NCI-H446 treated with DMSO at 0.1 percent for 48 hours (cell line): ENCODE measurements at regions not wholly inside any gene's neighbourhood (a gene's known extent, or its start where the extent isn't known, plus 50 kb on each side); places are given as distances from the start of the nearest gene placed in this dataset.
A peak's percentile ranks its signal among the peaks of the same experiment; 100 is the strongest.
"Not testable (repeated sequence)": the region's sequence is repeated elsewhere in the genome, so short reads cannot be mapped to it uniquely, and the experiment has no call there.

Source experiments
- DNase-seq: peaks from one replicate; lab custom pipeline; 2025; lab: John Stamatoyannopoulos, UW

GRCh38 chr12:46983959-46984841, 95.2 kb upstream of the PCED1B start:
- peak; percentile 11 for DNase-seq

- DNase-seq, result no peak
Observed at GRCh38 chr12:46985816-46986215, 93.6 kb upstream of the PCED1B start.

- not testable (repeated sequence) for DNase-seq
Observed at GRCh38 chr12:46988122-46988521, 91.3 kb upstream of the PCED1B start.

GRCh38 chr12:46990211-46990610, 89.2 kb upstream of the PCED1B start:
- no peak for DNase-seq

GRCh38 chr12:46992051-46992450, 87.4 kb upstream of the PCED1B start:
- not testable (repeated sequence) for DNase-seq

- no peak for DNase-seq
Observed at GRCh38 chr12:46998811-46999368, 80.5 kb upstream of the PCED1B start.

- no peak for DNase-seq
Observed at GRCh38 chr12:47004634-47005033, 74.8 kb upstream of the PCED1B start.

GRCh38 chr12:47007048-47007447, 72.4 kb upstream of the PCED1B start:
- DNase-seq, result no peak

- no peak for DNase-seq
Observed at GRCh38 chr12:47012552-47012951, 66.9 kb upstream of the PCED1B start.

- no peak for DNase-seq
Observed at GRCh38 chr12:47014474-47014873, 64.9 kb upstream of the PCED1B start.

- no peak for DNase-seq
Observed at GRCh38 chr12:47015381-47015780, 64.0 kb upstream of the PCED1B start.

GRCh38 chr12:47017041-47017713, 62.2 kb upstream of the PCED1B start:
- no peak for DNase-seq

GRCh38 chr12:47017901-47018475, 61.4 kb upstream of the PCED1B start:
- no peak for DNase-seq

GRCh38 chr12:47020211-47020821, 59.1 kb upstream of the PCED1B start:
- no peak for DNase-seq

- DNase-seq, result no peak
Observed at GRCh38 chr12:47021298-47021697, 58.1 kb upstream of the PCED1B start.

GRCh38 chr12:47022296-47022695, 57.1 kb upstream of the PCED1B start:
- DNase-seq, result no peak

GRCh38 chr12:47023311-47023710, 56.1 kb upstream of the PCED1B start:
- no peak for DNase-seq

- DNase-seq, result no peak
Observed at GRCh38 chr12:47023953-47024352, 55.5 kb upstream of the PCED1B start.

- DNase-seq, result no peak
Observed at GRCh38 chr12:47024463-47024862, 55.0 kb upstream of the PCED1B start.

- no peak for DNase-seq
Observed at GRCh38 chr12:47025349-47025748, 54.1 kb upstream of the PCED1B start.

- no peak for DNase-seq
Observed at GRCh38 chr12:47025798-47026197, 53.6 kb upstream of the PCED1B start.

- DNase-seq, result no peak
Observed at GRCh38 chr12:47026291-47026690, 53.1 kb upstream of the PCED1B start.
